Hypothalamus (tissue), 51 donors: ENCODE measurements at regions not wholly inside any gene's neighbourhood (a gene's known extent, or its start where the extent isn't known, plus 50 kb on each side); places are given as distances from the start of the nearest gene placed in this dataset.

ENCODE experiments used
- DNase-seq, 51 donors: peaks; one replicate each; lab custom pipeline; 2025; lab: John Stamatoyannopoulos, UW

- no peak for DNase-seq
These were observed 210.1 kb downstream of the CDH9 start for GRCh38 chr5:26828294-26828693.

DNA sequence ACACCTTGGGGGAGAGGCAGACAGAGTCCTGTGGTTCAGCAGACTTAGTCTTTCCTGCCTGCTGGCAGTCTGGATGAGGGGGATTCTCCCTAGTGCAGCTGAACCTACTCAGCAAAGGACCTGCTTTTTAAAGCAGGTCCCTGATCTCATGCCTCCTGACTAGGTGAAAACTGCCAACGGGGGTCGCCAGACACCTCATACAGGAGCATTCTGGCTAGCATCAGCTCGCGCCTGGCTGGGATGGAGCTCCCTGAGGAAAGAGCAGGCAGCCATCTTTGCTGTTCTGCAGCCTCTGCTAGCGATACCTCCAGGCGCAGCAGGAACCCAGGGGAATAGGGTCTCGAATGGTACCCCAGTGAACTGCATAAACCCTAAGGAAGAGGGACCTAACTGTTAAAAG, 225.2 kb downstream of the CDH9 start:
- DNase-seq, result no peak

DNA sequence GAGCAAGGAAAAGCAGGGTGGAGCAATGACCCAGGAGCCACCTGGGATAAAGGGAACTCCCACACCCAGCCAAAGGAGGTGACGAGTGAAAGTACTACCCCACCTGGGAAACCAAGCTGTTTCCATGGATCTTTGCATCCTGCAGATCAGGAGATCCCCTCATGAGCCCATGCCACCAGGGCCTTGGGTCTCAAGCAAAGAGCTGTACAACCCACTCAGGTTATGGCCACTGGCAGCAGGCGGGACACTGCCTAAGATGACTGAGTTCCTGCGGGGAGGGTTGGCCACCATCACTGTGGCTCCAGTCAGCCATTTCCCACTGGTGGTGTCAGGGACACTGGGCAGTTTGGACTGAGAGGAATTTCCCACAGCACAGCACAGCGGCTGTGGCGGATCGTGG, 225.7 kb downstream of the CDH9 start:
- DNase-seq, result no peak

DNA sequence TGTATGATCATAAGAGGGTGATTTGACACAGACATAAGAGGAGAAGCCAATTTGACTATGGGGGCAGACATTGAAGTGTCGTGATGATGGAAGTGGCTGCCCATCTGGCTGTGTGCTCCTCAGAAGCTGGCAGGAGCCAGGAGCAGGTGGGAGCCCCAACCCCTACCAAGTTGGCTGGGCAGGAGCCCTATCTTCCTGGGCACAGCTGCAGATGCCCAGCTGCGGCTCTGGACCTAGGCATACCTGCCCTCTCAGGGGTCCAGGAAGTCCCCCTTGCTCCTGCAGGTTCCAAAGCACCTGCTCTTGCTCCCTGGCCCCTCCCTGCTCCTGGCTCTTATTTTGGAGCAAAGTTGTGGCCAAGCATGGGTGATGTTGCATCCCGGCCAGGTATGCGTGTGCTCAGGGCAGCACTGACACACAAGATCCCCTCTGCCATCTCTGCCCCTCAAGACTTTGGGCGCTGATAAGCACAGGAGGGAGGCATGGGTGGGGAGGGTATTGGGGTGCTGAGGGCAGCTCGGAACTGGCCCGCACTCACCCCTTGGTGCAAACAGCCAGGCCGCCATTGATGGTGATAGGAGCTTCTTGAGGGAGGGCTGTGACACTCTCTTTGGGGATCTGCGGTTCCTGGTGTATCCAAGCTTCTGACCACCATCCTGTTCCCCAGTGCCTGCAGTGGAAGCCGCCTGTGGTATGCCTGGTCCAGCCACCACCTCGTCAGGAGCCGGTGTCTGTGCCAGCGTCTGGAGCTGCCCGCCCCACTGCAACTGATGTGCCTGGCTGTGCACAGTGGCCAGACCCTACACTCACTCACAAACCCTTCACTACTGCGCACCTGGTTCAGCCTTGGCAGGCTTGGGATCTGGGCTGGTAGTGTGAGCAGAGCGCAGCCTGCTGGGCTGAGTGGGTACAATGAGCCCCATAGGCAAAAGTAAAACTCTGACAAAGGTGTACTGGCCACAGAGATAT, 230.9 kb downstream of the CDH9 start:
- no peak for DNase-seq

GRCh38 chr5:26805076-26805475, 233.3 kb downstream of the CDH9 start:
- DNase-seq, result no peak

DNA sequence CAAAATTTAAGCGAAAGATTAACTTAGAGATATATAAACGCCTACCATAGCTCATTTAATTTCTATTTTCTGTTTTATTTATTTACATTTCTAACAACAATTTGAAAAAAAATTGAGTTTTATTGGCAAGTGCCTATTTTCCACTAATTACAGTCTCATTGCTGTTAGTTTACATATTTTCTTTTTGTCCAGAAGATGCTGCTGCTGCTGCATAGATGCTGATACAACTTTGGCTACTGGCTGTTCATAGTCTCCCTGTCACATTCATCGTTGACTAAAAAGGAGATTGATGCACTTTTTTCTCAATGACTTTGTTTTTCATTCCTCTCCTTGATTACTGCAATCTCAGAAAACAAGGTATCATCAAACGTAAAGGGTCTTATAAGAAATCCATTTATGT, 235.4 kb downstream of the CDH9 start:
- DNase-seq, result no peak

DNA sequence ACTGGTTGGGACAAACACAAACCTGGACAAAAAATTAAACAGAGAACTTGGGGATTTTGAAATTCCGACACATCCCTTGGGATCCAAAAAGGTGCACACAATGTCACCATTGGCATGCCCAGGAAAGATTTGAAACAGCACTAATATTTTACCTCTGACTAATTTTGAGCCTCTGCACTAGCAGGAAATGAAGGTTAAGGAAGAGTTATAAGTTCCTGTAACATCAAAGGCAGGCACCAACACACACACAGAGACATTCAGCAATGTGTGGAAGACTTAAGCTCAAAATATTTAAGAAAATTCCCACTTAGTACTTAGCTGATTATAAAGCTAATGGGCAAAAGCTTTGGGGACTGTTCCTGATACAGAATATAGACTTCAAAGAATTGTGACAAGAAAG, 247.0 kb downstream of the CDH9 start:
- DNase-seq, result no peak

GRCh38 chr5:26791021-26791420, 247.4 kb downstream of the CDH9 start:
- DNase-seq, result no peak

DNA sequence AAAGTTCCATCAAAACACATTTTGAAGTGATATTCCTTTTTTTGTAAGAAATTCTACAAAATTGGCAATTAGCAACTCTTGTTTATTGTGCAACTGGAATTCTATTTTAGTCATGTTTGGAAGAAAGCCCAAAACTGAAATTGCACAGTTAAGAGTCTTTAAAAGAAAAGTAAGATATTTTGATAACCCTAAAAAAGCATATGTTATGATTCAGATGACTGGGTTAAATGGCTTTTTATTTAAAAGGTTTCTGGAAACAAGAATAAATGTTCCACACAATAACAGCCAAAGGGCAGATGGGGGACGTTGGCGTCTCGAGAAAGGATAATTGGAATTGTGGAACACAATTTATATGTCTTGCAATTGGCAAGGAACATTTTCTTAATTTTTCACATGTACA, 275.2 kb downstream of the CDH9 start:
- DNase-seq, result no peak

DNA sequence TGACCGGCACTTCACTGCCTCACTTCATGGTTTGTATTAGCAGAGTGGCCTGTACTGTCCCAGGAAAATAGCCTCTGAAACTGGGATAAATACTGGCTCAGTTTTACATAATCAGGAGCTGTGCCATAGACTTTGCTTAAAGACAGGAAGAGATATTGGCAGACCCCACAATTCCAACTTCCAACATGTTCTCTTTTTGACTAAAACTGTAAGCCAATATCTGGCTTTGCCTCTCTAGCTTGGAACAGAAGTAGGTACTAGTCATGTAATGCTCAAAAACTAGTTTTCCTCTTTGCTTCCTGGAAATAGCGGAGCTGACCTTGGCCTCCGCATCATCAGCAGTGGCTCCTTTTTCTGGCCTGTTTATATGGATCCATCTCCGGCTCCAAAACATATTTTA, 276.9 kb downstream of the CDH9 start:
- no peak for DNase-seq

DNA sequence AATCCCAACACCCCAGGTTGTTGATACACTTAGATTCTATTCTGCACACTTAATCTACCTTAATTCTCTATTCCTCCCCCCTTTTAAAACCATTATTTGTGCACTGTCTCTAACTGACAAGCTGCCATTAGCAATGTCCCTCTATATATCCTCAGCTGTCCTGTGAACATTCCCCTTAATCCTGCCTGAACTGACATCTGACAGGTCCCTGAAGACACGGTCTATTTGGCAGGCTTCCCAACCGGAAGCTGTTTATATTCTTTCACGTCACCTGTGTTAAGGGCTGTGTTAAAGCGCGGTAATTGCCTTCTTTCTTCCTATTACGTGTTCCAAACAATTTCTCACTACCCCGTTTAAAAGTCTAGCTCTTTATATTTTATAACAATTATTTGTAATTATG, 277.3 kb downstream of the CDH9 start:
- DNase-seq, result no peak

GRCh38 chr5:26757941-26758340, 280.4 kb downstream of the CDH9 start:
- DNase-seq, result no peak

DNA sequence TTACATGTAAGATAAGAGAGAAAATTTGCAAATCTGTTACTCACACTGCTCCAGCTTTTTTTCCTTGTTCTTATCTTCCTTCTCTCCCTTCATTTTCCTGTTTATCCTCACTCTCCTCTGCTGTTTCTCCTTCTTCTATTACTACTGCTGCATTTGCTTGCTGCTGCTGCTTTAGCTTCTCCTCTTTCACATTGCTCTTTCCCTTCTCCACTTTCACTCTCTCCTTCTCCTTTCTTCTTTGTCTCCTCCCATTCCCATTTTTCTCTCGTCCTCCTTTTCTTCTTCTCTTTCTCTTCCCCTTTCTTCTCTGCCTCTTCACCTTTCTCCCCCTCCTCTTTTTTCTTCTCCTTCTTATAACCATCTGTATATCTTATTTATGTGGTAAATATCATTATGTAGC, 288.6 kb downstream of the CDH9 start:
- no peak for DNase-seq

DNA sequence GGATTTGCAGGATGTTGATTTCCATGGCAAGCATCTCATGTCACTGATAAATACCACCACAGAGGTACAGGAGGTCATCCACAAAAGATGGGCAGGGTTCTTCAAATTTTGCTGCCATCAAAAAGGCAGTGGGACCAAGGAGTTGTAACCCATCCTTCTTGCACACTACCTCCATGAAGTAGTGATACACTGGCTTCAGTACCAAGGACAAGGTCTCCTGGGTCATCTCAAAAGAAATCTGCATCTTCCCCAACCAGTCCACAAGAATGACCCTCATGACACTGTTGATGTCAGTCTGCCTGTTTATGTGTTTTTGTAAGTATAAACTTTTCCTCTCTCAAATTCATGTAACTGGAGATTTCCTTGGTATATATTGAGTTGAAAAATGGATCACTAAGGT, 298.2 kb downstream of the CDH9 start:
- DNase-seq, result no peak

GRCh38 chr5:26737348-26738265, 300.8 kb downstream of the CDH9 start:
- DNase-seq, result no peak

- DNase-seq, result no peak
These were observed 310.5 kb downstream of the CDH9 start for GRCh38 chr5:26727916-26728315.

- no peak for DNase-seq
These were observed 318.6 kb downstream of the CDH9 start for GRCh38 chr5:26719803-26720202.

- peak in 6 of 51 donors; percentile 2 to 12 (median 6) for DNase-seq
These were observed 337.5 kb downstream of the CDH9 start for GRCh38 chr5:26700759-26701384.

- DNase-seq, result no peak
These were observed 345.4 kb downstream of the CDH9 start for GRCh38 chr5:26692952-26693351.

DNA sequence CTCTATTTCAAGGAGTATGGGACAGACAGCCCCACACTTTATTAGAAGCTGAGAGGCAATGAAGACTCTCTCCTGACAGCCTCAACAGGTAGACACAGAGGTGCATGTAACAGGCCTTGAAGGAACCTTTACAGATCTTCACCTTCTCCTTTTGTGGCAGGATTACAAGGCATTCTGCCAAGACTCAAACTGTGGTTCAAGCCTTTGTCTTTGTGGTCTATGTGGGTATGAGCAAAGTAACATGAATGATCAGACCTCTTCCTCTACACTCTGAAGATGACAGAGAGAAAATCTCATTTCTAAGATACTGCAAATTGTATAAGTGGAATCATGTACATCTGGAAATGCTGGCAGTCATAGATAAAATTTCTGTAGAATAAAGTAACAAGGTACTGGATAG, 346.9 kb downstream of the CDH9 start:
- no peak for DNase-seq

DNA sequence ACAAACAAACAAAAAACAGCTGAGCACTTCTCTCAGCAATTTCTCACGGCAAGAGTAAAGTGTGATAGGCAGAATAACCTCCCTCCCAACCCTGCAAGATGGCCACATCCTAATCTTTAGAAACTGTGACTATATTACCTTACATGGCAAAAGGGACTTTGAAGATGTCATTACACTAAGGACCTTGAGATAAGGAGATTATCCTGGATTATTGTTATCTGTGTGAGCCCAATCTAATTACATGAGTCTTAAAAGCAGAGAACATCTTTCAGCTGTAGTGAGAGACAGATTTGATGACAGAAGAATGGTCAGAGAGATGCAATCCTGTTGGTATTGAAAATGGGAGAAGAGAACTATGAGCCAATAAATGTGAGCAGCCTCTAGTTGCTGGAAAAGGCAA, 347.9 kb downstream of the CDH9 start:
- DNase-seq, result no peak
